ENCODE measurements at regions not wholly inside any gene's neighbourhood (a gene's known extent, or its start where the extent isn't known, plus 50 kb on each side); places are given as distances from the start of the nearest gene placed in this dataset.

DNA sequence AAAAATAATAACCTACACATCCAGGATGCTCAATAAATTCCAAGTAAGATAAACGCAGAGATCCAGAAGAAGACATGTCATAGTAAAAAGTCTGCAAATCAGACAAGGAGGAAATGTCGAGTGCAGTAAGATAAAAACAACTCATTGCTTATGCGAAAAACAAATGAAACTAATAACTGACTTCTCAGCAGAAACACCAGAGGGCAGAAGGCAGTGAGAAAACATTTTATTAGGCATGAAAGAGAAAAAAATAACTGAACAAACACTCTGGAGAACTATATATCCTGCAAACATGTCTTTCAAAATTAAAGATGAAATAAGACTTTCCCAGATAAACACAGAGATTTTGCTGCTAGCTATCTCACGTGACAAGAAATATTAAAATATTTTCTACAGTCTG, 201.3 kb upstream of the CTSO start:
- H3K27ac ChIP-seq, result no peak overlapping the region
- no peak for TF ChIP-seq ZFX (IDR thresholded peaks at IDR 0.05)
- TF ChIP-seq, protein P1, sequence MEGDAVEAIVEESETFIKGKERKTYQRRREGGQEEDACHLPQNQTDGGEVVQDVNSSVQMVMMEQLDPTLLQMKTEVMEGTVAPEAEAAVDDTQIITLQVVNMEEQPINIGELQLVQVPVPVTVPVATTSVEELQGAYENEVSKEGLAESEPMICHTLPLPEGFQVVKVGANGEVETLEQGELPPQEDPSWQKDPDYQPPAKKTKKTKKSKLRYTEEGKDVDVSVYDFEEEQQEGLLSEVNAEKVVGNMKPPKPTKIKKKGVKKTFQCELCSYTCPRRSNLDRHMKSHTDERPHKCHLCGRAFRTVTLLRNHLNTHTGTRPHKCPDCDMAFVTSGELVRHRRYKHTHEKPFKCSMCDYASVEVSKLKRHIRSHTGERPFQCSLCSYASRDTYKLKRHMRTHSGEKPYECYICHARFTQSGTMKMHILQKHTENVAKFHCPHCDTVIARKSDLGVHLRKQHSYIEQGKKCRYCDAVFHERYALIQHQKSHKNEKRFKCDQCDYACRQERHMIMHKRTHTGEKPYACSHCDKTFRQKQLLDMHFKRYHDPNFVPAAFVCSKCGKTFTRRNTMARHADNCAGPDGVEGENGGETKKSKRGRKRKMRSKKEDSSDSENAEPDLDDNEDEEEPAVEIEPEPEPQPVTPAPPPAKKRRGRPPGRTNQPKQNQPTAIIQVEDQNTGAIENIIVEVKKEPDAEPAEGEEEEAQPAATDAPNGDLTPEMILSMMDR (conservative IDR thresholded peaks at IDR 0.05), result peak; percentile 18

DNA sequence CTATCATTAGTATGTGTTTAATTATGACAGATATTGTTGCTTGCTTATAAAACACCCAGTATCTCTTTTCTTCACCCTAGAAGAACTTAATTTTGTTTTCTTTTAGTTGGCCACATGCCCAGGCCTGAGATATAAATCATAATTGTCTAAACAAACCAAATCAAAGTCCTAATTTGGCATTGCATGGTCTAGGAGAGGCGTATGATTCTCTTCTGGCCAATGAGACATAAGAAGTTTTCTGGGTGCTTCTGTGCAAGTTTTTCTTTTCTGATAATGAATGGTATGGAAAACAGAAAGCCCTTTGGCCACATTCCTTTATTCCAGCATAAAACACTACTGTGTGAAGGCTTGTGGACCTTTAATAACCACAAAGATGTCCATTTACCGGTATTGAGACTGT, 192.9 kb upstream of the CTSO start:
- no peak overlapping the region for H3K27ac ChIP-seq
- TF ChIP-seq, protein P1 (conservative IDR thresholded peaks at IDR 0.05), result no peak
- no peak for TF ChIP-seq ZFX (IDR thresholded peaks at IDR 0.05)

DNA sequence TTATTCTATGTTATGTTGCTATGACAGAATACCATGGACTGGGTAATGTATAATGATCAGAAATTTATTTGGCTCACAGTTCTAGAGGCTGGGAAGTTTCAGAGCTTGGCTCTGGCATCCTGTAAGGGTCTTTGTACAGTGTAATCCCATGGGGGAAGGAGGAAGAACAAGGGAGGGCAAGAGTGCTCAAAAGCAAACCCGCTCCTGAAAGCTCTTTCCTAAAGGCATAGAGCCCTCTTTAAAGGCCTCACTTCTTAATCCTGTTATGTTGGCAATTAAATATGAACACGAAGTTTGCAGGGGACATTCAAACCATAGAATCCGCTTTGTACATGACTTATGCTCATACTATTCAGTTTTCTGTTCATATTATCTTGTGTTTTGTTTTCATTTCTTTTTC, 191.3 kb upstream of the CTSO start:
- no peak overlapping the region for H3K27ac ChIP-seq
- no peak for TF ChIP-seq ZFX (IDR thresholded peaks at IDR 0.05)
- TF ChIP-seq, protein P1 (conservative IDR thresholded peaks at IDR 0.05), result no peak

DNA sequence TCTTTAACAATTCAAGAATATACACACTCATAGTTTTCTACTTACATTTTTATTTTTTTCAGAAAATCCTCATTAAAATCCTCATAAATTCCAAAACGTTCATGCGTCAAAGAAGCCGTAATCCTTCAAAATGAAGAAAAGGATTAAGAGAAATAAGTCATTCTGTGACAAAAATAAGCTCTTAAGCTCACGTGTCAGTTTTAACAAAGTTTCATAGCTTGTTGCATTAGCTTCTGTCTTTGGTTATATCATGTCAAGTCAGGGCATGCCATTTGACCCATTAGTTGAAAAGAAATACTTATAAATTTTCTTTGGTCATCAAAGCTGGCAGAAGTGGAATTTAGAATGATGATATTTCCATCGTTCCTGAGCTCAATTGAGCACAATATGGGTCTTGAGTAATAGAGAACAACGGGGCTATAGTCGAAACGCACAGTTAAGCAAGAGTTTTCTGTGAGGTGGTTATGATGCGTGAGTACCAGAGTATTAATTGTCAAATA, 185.2 kb upstream of the CTSO start:
- no peak overlapping the region for H3K27ac ChIP-seq
- TF ChIP-seq, protein P1 (conservative IDR thresholded peaks at IDR 0.05), result no peak
- no peak for TF ChIP-seq ZFX (IDR thresholded peaks at IDR 0.05)

DNA sequence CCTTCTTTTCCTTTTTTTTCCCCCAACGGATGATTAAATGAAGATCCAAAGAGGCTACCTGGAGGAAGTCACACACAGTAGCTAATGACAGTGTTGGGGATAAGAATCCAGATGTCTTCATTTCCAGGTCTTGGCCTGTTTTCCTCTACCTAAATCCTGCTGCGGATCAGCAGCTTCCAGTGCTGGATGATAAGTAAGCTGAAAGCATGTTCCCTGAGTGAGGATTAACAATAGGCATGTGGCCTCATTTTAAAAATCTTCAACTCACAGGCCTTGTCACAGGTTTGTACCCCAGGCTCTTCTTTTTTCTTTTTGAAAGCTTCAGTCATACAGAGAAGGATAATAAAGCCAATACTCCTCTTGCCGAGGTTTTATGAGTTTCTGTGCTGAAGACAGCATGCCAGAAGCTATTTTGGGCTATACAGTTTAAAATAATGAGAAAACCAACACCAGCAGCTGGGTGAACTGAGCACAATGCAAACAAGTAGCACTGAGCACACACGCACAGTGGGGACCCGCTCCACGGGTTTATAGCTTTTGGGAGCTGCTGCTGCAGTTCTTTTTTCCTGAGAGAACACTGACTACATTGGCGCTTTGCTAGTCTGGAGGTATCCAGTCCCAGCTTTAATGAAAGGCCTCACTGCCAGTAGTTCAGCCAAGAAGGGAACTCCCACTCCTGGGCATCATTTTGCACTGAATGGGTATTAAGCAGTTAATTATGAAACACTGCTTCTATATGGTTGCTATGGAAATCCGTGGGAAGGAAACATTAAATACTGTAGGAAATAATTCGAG, 184.2 kb upstream of the CTSO start:
- TF ChIP-seq ZFX (IDR thresholded peaks at IDR 0.05), result no peak
- TF ChIP-seq, protein P1 (conservative IDR thresholded peaks at IDR 0.05), result no peak
- H3K27ac ChIP-seq, result no peak overlapping the region

DNA sequence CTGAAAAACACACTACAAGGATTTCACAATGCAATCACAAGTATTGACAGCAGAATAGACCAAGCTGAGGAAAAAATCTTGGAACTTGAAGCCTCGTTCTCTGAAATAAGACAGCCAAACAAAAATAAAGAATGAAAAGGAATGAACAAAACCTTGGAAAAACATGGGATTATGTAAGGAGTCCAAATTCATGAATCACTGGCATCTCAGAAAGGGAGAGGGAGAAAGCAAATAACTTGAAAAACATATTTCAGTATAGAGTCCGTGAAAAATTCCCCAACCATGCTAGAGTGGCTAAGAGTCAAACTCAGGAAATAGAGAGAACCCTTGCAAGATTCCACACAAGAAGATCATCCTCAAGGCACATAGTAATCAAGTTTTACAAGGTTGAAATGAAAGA, 178.5 kb upstream of the CTSO start:
- no peak for TF ChIP-seq ZFX (IDR thresholded peaks at IDR 0.05)
- TF ChIP-seq, protein P1 (conservative IDR thresholded peaks at IDR 0.05), result no peak
- no peak overlapping the region for H3K27ac ChIP-seq

DNA sequence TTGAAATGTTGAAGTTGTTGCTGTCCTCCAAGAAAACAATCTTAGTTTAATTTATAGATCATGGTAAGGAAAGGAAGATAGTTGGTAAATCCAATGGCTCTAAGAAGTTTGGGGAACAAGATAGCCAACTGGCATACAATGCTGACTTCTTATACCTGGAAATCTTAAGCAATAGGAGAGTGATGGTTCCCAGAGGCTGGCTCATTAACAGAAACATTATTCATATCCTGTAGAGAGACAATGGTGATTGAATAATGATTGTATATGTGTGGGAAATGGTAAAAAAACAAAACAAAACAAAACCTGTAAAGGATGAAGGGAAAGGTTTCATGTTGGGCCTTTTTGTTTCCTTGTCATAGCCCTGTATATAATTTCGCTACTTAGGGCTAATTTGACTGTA, 174.9 kb upstream of the CTSO start:
- TF ChIP-seq, protein P1 (conservative IDR thresholded peaks at IDR 0.05), result no peak
- TF ChIP-seq ZFX (IDR thresholded peaks at IDR 0.05), result no peak

More for the DNA sequence above, 174.9 kb upstream of the CTSO start:
- no peak overlapping the region for H3K27ac ChIP-seq
